Mesendoderm (in vitro differentiated cells): ENCODE measurements at regions not wholly inside any gene's neighbourhood (a gene's known extent, or its start where the extent isn't known, plus 50 kb on each side); places are given as distances from the start of the nearest gene placed in this dataset.
"Not testable (repeated sequence)": the region's sequence is repeated elsewhere in the genome, so short reads cannot be mapped to it uniquely, and the experiment has no call there.

Experiments
- DNase-seq: peaks from one replicate; pipeline ENCODE4 v3.0.0; 2013
- H2AK5ac ChIP-seq: 2 replicates; pipeline ENCODE4 v1.6.1; 2013; ENCODE audit warnings: low read length, inconsistent platforms
- H2BK120ac ChIP-seq: 2 replicates; pipeline ENCODE4 v1.6.1; 2013; ENCODE audit warnings: low read depth, mild to moderate bottlenecking, low read length, moderate library complexity, mixed read lengths
- H2BK15ac ChIP-seq: replicated peaks from 2 replicates; pipeline ENCODE4 v1.6.1; 2013; ENCODE audit warnings: low read depth, mild to moderate bottlenecking, moderate library complexity
- H2BK5ac ChIP-seq: 2 replicates; pipeline ENCODE4 v1.6.1; 2013; ENCODE audit warnings: low read length, inconsistent platforms
- H3K18ac ChIP-seq: 2 replicates; pipeline ENCODE4 v1.6.1; 2013; ENCODE audit warnings: mild to moderate bottlenecking, low read length, mixed read lengths
- H3K23ac ChIP-seq: one replicate; pipeline ENCODE4 v1.6.1; 2013; ENCODE audit warnings: low read length
- H3K27ac ChIP-seq: 2 replicates; pipeline ENCODE4 v1.5.1; 2013; ENCODE audit warnings: low read depth, mild to moderate bottlenecking, inconsistent platforms, low read length, moderate library complexity
- H3K27me3 ChIP-seq: 2 replicates; pipeline ENCODE4 v1.6.1; 2013; ENCODE audit warnings: low read length, control low read depth, mild to moderate bottlenecking, inconsistent platforms; ENCODE audit not compliant: insufficient read depth, poor library complexity
- H3K36me3 ChIP-seq: 2 replicates; pipeline ENCODE4 v1.6.1; 2013; ENCODE audit warnings: low read length, inconsistent platforms; ENCODE audit not compliant: control insufficient read depth, insufficient read depth
- H3K4ac ChIP-seq: one replicate; pipeline ENCODE4 v1.6.1; 2013; ENCODE audit warnings: low read depth, mild to moderate bottlenecking, low read length, moderate library complexity
- H3K4me1 ChIP-seq: 2 replicates; pipeline ENCODE4 v1.6.1; 2013; ENCODE audit warnings: low read depth, low read length, inconsistent platforms; ENCODE audit not compliant: control insufficient read depth
- H3K4me2 ChIP-seq: 2 replicates; pipeline ENCODE4 v1.6.1; 2013; ENCODE audit warnings: low read length
- H3K4me3 ChIP-seq: 2 replicates; pipeline ENCODE4 v1.5.1; 2013; ENCODE audit warnings: mild to moderate bottlenecking, low read length
- H3K56ac ChIP-seq: one replicate; pipeline ENCODE4 v1.6.1; 2013; ENCODE audit warnings: low read length
- H3K79me1 ChIP-seq: 2 replicates; pipeline ENCODE4 v1.6.1; 2013; ENCODE audit warnings: low read length, inconsistent platforms
- H3K79me2 ChIP-seq: 2 replicates; pipeline ENCODE4 v1.6.1; 2013; ENCODE audit warnings: mild to moderate bottlenecking, low read length; ENCODE audit not compliant: control insufficient read depth, insufficient read depth
- H3K9ac ChIP-seq: 2 replicates; pipeline ENCODE4 v1.6.1; 2013; ENCODE audit warnings: low read length, inconsistent platforms
- H4K5ac ChIP-seq: one replicate; pipeline ENCODE4 v1.6.1; 2013; ENCODE audit warnings: low read length
- H4K8ac ChIP-seq: one replicate; pipeline ENCODE4 v1.6.1; 2013; ENCODE audit warnings: low read depth, mild to moderate bottlenecking, control low read depth, low read length, moderate library complexity
- WGBS: extraction: QIAGEN DNeasy Blood & Tissue Kit; methylation state at CpG from one replicate; pipeline ENCODE4 v1.1.7; 2013; ENCODE audit warnings: low lambda C conversion rate, missing lambda C conversion rate; ENCODE audit not compliant: insufficient coverage; ENCODE audit errors: extremely low coverage; 5-methylcytosine and 5-hydroxymethylcytosine counted together

DNA sequence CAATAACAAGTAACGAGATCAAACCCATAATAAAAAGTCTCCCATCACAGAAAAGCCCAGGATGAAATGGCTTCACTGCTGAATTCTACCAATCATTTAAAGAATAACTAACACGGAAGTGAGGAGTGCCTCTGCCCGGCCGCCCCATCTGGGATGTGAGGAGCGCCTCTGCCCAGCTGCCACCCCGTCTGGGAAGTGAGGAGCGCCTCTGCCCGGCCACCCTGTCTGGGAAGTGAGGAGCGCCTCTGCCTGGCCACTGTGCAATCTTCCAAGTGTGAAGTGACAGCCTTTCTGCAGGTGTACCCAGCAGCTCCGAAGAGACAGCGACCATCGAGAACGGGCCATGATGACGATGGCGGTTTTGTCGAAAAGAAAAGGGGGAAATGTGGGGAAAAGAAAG, 528.8 kb upstream of the GRIA3 start:
- H3K9ac ChIP-seq, H3K23ac ChIP-seq, H3K79me2 ChIP-seq, H3K18ac ChIP-seq, H2BK120ac ChIP-seq, H3K56ac ChIP-seq, H3K4me2 ChIP-seq, H2AK5ac ChIP-seq, H3K27ac ChIP-seq, H3K4me3 ChIP-seq, H2BK5ac ChIP-seq, H4K5ac ChIP-seq, H4K8ac ChIP-seq, H3K27me3 ChIP-seq, DNase-seq, H3K79me1 ChIP-seq, H3K4ac ChIP-seq, H2BK15ac ChIP-seq, H3K4me1 ChIP-seq, H3K36me3 ChIP-seq: not testable (repeated sequence)
- WGBS = no CpG with 5 or more reads among the region's 16 CpGs

DNA sequence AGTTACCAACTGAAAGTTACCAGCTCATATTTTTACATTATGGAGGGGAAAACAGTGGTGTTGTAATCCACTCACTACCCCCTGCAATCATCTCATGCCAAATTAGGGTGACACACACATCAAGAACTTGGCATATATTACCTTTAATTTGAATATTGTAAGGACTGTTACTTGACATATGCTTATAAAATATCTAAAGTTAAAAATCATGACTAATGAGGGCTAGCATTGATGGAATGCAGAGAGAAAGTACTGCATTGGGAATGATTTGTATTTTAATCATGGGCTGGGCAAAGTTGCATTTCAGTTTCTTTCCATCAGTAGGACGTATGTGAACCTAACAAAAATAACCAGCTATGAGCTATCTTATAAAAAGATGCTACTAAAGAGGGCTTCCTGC, 517.5 kb upstream of the GRIA3 start:
- no peak overlapping the region for H2AK5ac ChIP-seq
- no peak overlapping the region for H3K27ac ChIP-seq
- no peak overlapping the region for H3K9ac ChIP-seq
- H4K8ac ChIP-seq = no peak overlapping the region
- no peaks in the 10 kb centered on the region for H3K79me2 ChIP-seq
- H3K4me3 ChIP-seq = no peak overlapping the region
- no peaks in the 10 kb centered on the region for H3K4me1 ChIP-seq
- no peak overlapping the region for H4K5ac ChIP-seq
- no peak overlapping the region for H3K56ac ChIP-seq
- H2BK120ac ChIP-seq = no peak overlapping the region
- no peak overlapping the region for H3K23ac ChIP-seq
- no peak overlapping the region for H3K4ac ChIP-seq
- no peak overlapping the region for H2BK15ac ChIP-seq
- no peaks in the 10 kb centered on the region for H3K36me3 ChIP-seq
- no CpG with 5 or more reads among the region's 1 CpG for WGBS
- no peaks in the 10 kb centered on the region for H3K27me3 ChIP-seq
- no peak for DNase-seq
- no peak overlapping the region for H2BK5ac ChIP-seq
- no peak overlapping the region for H3K18ac ChIP-seq
- no peak overlapping the region for H3K4me2 ChIP-seq
- no peaks in the 10 kb centered on the region for H3K79me1 ChIP-seq

DNA sequence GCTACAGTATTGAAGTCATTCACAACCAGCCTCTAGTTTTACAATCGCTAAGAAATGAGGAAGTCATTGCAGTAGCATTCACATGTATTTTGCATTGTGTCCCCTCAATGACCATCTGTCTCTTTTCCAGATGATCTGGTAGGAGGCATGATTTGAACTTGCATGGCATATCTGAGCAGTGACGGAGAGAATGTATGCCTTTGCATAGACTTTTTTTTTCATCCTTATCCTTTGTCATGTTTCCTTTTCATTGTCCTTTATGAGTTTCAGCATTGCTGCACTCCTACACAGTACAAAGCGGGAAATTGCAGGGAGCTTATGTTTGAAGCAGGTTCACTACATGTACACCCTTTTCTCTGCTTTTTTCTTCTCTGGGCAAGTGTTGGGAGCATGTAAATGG, 516.4 kb upstream of the GRIA3 start:
- Histone ChIP-seq H3K79me2 (no peaks in the 10 kb centered on the region), H2BK5ac (no peak overlapping the region), H4K5ac (no peak overlapping the region), H3K36me3 (no peaks in the 10 kb centered on the region), H2BK120ac (no peak overlapping the region), H3K27ac (no peak overlapping the region), H2AK5ac (no peak overlapping the region), H3K27me3 (no peaks in the 10 kb centered on the region), H2BK15ac (no peak overlapping the region), H3K79me1 (no peaks in the 10 kb centered on the region), H3K4me3 (no peak overlapping the region), H4K8ac (no peak overlapping the region), H3K23ac (no peak overlapping the region), H3K4me2 (no peak overlapping the region), H3K56ac (no peak overlapping the region), H3K4ac (no peak overlapping the region), H3K18ac (no peak overlapping the region), H3K4me1 (no peaks in the 10 kb centered on the region), H3K9ac (no peak overlapping the region)
- no CpG with 5 or more reads among the region's 3 CpGs for WGBS
- no peak for DNase-seq

DNA sequence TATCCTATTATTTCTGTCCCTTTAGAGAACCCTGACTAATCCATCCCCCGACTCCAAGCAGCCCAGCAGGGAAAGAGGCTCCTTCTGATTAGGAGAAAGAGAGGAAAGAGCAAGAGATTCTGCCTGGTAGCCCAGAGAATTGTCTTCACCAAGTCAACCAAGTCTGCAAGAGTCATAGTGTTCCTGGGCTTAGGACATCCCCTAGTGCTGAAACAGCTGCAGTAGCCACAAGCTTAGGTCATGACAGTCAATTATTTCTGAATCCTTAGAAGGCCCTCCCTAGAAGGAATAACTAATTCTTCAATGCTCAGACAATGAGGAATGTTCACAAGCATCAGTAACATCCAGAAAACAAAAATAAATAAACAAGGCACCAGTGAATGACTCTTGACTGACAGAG, 480.3 kb upstream of the GRIA3 start:
- Histone ChIP-seq H4K8ac (no peak overlapping the region), H4K5ac (no peak overlapping the region), H3K23ac (no peak overlapping the region), H3K27ac (no peak overlapping the region), H3K36me3 (no peaks in the 10 kb centered on the region), H3K4me1 (no peaks in the 10 kb centered on the region), H2BK120ac (no peak overlapping the region), H3K79me2 (no peaks in the 10 kb centered on the region), H3K79me1 (no peaks in the 10 kb centered on the region), H3K18ac (no peak overlapping the region), H3K4ac (no peak overlapping the region), H3K27me3 (no peaks in the 10 kb centered on the region), H2BK15ac (no peak overlapping the region), H3K4me2 (no peak overlapping the region), H3K56ac (no peak overlapping the region), H2BK5ac (no peak overlapping the region), H3K4me3 (no peak overlapping the region), H3K9ac (no peak overlapping the region), H2AK5ac (no peak overlapping the region)
- WGBS = no CpG with 5 or more reads among the region's 1 CpG
- DNase-seq = peak; percentile 38

DNA sequence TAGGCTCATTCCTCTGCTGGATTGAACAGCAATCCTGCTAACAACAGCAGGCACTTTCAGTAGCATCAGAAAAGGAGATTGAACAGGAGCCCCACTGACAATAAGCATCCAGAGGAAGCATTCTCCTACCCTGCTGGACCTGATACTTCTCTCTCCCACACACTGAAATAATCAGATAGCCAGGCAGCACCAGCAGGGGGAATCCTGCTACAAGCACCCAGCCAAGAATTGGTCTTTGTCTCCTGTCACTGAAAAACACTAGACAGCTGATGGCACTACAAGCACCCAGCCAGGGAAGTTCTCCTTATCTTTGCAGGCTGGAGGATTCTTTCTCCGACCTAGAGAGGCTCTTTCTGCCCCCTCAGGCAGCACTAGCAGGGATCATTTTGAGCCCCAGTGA, 444.3 kb upstream of the GRIA3 start:
- H3K18ac ChIP-seq = no peak overlapping the region
- no peak overlapping the region for H3K4me2 ChIP-seq
- H3K79me1 ChIP-seq = no peaks in the 10 kb centered on the region
- H4K8ac ChIP-seq = no peak overlapping the region
- no CpG with 5 or more reads among the region's 1 CpG for WGBS
- no peak overlapping the region for H2BK5ac ChIP-seq
- H3K4ac ChIP-seq = no peak overlapping the region
- no peaks in the 10 kb centered on the region for H3K4me1 ChIP-seq
- no peak overlapping the region for H3K4me3 ChIP-seq
- no peak overlapping the region for H4K5ac ChIP-seq
- H2BK120ac ChIP-seq = no peak overlapping the region
- H3K79me2 ChIP-seq = no peaks in the 10 kb centered on the region
- H3K23ac ChIP-seq = no peak overlapping the region
- H3K9ac ChIP-seq = no peak overlapping the region
- H3K27ac ChIP-seq = no peak overlapping the region
- H3K56ac ChIP-seq = no peak overlapping the region
- no peak overlapping the region for H2BK15ac ChIP-seq
- no peaks in the 10 kb centered on the region for H3K36me3 ChIP-seq
- DNase-seq = peak; percentile 46
- H2AK5ac ChIP-seq = no peak overlapping the region
- no peaks in the 10 kb centered on the region for H3K27me3 ChIP-seq

DNA sequence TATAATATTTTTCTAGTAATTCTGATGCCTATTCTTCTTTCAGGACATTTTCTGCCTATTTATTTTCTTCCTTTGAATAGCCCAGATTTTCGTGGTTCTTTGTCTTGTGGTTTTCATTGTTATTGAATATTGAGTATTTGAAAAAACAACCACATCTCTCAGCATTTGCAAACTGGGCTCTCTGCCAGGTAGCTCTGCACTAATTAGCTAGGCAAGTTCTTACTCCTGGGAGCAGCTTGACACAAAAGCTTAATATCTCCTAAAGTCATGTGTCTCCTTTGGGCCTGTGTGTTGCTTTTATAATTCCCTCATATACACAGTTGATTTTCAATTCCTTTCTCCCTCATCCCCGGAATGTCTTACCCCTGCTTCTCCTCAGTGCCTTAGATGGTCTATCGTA, 413.5 kb upstream of the GRIA3 start:
- Histone ChIP-seq H2AK5ac (no peak overlapping the region), H3K9ac (no peak overlapping the region), H2BK5ac (no peak overlapping the region), H3K36me3 (no peaks in the 10 kb centered on the region), H3K56ac (no peak overlapping the region), H3K18ac (no peak overlapping the region), H3K27ac (no peak overlapping the region), H3K23ac (no peak overlapping the region), H3K79me2 (no peaks in the 10 kb centered on the region), H2BK120ac (no peak overlapping the region), H2BK15ac (no peak overlapping the region), H4K5ac (no peak overlapping the region), H3K27me3 (no peaks in the 10 kb centered on the region), H3K4ac (no peak overlapping the region), H3K79me1 (no peaks in the 10 kb centered on the region), H3K4me1 (no peaks in the 10 kb centered on the region), H3K4me2 (no peak overlapping the region), H3K4me3 (no peak overlapping the region), H4K8ac (no peak overlapping the region)
- no CpG with 5 or more reads among the region's 3 CpGs for WGBS
- DNase-seq = no peak
